HG03175 (cell line): ENCODE measurements at regions not wholly inside any gene's neighbourhood (a gene's known extent, or its start where the extent isn't known, plus 50 kb on each side); places are given as distances from the start of the nearest gene placed in this dataset.

Source experiments
- ATAC-seq: cut with Tn5 transposase; IDR thresholded peaks from one replicate; pipeline ENCODE4 v1.9.1; 2021; ENCODE audit warnings: mild to moderate bottlenecking, moderate library complexity; ENCODE audit not compliant: unreplicated experiment

DNA sequence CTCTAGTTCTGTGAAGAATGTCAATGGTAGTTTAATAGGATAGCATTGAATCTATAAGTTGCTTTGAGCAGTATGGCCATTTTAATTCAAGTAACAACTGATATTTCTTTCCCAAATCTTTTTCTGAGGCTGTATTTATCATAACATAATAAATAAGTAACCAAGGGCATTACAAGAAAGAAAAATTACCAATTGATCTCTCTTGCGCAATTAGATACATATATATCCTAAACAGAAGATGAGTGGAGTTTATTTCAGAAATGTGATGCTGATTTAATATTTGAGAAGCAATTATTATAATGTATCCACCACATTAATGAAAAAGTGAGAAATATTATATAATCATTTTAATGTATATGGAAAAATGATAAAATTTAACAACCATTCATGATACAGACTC is 802.5 kb upstream of the AGA start:
- no peak for ATAC-seq

DNA sequence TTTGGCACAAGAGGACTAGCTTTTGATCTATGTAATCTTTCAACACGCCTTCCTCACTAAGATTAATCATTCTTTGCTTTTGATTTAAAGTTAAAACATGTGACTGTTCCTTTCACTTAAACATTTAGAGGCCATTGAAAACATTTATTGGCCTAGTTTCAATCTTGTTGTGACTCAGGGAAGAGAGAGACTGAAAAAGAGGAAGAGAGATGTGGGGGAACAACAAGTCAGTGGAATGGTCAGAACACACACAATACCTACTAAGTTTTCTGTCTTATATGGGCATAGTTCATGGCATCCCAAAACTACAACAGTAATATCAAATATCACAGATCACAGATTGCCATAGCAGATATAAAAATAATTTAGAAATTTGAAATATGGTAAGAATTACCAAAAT is 812.9 kb upstream of the AGA start:
- no peak for ATAC-seq

DNA sequence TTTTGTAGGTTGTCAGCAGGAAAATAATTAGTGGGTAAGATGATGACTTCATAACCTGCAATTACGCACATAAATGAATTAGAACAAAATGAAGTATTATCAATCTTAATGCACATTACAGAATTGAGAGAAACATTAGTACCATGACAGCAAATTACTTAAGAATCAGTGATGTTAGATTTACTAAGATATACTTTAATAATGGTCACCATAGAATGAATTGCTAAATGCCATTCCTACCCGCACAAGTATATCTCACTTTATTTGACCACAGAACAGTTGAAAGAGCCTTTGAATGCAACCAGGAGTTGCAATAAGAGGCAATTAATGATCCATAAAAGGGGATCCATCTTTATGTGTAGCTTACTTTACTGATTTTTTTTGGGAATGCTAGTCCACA is 816.4 kb upstream of the AGA start:
- no peak for ATAC-seq

DNA sequence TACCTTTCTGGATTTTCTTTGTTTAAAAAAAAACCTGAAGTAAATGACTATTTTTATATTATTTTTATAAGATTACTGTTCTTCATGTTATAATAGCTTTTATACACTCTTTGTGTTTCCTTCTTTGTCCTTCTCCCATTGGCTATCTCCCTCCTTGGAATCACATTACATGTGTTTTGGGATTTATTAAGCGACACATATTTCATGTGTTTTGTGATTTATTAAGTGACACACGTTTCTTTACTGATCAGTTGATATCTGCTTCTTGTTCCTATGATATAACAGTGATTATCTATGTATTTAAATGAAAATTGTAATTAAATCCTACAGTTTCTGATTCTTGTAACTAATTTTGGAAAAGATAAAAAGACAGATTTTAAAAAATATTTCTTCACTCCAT is 817.3 kb upstream of the AGA start:
- ATAC-seq, result no peak

DNA sequence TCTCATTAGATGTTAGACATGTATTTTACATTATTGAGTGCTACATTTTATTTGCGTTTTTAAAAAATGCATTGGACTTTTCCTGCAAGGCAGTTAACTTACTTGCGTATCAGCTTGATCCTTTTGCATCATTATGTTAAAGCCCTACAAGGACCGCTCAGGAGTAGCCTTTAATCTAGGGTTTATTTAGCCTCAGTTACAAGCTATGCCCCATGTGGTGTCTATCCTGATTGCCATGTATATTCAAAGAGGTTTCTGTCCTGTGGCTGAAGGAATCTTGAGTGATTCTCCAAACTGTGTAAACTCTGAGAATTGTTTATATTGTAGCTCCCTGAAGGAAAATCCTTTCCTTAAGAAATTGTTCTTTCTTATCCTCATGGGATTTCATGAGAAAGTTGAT is 821.8 kb upstream of the AGA start:
- ATAC-seq, result no peak

DNA sequence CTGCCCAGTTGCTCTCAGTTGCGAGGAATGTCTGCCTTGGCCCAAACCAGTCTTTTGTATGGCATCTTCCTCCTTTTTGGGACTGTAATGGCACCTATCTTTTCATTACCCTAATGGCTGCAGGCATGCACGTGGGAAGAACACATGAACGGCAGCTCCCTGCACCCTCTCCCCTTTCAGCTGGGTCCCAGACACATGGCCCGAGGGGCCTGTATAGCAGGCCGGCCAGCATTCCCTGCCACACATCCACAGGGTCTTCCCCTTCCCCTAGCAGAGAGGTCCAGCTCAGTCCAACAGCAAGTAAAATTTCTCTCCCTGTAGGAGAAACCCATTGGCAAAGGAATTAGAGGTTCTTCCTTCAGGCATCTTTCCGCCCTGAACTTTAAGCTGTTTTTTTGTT is 829.1 kb upstream of the AGA start:
- no peak for ATAC-seq

DNA sequence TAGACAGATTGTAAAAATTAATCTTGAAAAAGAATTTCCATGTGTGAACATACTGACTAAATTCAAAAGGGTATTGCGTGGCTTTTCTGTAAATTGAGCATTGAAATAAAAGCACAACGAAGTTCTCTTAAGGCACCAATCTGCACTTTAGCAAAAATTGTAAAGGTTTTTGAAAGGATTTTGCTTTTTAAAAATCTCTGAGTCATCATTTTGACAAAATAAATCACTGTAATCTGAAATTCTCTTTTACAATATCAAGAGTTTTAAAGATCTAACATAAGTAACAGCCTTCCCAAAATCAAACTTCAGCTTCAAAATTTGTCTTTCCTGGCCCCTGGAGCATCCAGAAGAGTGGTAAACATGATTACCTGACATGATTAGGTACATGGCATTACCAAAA is 830.9 kb upstream of the AGA start:
- no peak for ATAC-seq

DNA sequence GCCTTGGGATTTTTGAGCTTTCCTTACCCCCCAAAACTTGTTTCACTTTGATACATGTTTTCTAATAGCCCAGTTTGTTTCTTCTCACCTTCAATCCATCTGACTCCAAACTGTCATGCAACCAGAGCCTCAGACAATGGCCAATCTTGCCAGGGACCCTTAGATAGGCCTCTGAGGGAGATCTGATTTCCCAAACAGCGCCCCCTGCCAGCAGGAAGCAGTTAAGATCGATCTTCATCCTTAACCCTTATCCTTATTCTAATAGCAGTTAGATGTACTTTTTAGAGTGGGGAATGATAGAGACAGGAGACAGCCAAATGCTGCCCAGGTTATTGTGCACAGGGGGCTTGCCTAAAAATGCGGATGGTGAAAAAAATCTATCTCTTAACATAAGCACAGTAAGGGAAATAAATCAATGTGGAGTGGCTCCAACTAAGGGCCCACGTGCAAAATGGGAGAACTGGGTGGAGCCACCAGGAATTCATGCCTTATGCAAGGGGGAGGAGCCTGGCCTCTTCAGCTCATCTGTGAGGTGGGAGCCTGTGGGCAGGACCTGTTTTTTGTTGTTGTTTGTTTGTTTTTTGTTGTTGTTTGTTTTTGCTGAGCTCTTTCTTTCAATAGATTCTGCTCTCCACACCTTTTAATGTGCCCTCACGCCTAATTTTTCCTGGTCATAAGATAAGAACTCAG is 833.6 kb upstream of the AGA start:
- no peak for ATAC-seq

DNA sequence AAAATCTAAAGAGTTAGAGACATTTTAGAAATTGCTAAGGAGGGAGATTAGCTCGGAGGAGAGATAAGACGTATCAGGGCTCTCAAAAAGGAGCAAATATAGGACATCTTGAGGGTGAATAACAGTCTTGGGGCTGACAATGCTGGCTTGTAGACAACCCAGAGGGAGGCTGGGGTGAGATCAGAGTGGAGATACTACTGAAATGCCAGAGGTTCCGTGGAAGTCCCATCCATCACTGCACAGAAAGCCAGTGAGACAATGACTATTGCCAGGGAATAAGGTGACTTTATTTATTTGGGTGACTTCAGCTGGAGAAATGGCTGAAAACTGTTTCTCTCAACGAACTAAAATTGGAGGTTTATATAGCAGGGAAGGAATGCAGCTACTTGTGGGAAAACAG is 838.1 kb upstream of the AGA start:
- ATAC-seq, result no peak

DNA sequence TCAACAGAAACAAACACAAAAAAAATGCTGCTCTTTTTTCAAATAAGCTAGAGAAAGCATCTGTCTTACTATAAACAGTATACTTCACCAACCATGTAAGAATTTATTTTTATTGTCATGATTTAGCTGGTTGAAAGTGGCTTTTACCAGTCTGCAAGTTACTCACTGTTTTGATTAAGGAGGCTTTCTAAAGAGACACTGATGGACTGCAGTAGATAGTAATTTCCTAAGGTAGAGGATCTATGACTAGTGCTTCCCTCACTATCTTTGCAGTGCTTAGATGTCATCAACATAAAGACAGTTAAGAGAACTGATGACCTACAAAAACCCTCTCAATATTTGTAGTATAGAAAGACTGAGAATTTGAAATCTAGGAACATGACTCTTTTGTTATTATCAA is 846.2 kb upstream of the AGA start:
- no peak for ATAC-seq

DNA sequence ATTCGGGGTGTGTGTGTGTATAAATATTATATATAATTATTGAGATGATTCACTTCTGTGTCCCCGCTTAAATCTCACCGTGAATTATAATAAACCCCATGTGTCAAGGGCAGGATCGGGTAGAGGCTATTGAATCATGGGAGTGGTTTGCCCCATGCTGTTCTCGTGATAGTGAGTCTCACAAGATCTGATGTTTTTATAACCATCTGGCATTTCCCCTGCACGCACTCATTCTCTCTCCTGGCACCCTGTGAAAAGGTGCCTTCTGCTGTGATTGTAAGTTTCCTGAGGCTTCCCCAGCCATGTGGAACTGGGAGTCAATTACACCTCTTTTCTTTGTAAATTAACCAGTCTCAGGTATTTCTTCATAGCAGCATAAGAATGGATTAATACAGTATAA is 851.4 kb upstream of the AGA start:
- no peak for ATAC-seq

DNA sequence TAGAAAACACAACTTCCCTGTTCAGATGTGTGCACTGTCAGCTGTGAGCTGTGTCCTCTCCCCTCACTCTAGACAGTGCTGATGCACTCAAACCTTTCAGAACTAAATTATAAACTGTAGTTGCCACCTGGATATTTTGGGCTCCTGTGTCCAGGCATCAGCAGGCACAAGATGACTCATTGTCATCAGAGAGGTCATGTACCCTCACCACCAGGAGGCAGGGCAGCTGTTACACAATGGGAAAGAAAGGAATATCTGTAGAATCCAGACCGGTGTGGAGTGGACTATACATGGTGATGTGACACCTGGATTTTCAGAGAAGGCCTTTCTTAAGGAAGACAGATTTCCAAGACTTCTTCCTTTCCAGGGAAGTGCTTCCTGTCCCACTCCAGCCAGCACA is 854.4 kb upstream of the AGA start:
- ATAC-seq, result no peak

DNA sequence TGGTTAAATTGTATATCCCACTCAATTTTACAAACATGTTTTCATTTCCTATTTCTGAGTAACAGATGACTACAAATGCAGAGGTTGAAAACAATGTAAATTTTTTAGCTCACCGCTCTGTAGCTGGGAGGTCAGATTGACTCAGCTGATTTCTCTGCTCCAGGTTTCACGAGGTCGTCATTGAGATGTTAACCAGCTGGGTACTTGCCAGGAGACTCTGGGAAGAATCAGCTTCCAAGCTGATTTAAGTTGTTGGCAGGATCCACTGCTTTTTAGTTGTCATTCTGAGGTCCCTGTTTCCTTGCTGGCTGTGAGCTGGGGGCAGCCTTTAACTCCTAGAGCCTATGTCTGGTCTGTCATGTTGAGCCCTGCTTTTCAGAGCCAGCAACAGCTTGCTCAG is 864.3 kb upstream of the AGA start:
- ATAC-seq, result no peak

DNA sequence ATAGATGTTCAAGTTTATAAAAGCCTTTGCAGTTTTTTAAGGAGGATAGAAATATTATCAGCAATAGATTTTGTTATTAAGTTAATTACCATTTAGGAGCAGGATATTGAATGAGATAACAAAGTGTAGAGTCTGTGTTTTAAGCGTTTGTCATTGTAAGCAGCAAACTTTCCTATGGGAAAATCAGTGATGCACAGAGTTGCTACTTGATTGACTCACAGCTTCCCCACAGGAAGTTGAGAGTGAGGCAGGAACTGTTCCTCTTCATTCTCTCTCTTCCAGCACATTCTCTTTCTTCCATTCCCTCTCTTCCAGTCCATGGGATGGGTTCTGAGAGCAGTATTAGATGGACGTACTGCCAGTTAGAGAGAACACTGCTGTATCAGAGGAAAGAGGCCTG is 867.7 kb upstream of the AGA start:
- ATAC-seq, result no peak

DNA sequence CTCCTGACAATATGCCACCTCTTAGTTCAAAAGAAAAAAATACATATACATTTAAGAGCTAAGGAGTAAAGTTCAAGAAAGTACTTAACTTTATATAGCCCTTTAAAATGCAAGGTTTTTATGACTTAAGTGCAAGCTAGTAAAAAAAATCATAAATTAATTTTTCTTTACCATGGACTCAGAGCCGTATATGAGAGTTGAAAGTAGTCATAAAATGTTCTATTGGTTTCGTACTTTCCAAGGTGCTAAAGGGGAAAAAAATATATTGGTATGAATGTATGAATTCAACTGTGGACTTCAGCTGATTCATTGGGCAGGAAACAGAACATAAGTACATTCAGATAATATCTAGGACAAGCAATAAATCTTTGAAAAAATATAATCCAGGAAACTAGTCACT is 869.8 kb upstream of the AGA start:
- ATAC-seq, result no peak

DNA sequence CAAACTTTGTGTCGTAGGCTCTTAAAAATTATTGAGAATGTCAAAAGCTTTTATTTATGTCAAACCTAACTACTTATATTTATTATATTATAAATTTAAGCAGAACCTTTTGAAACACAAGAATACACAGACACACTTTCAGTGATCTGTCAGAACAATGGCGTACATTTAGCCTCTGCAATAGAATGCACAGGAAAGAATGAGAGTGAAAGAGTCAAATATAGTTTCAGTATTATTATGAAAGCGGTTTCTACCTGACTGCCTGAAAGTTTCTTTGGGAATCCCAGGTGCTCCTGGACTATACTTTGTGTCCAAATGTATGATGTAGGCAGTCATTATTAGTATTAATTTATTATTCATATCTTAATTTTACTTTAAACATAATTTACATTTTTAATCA is 872.0 kb upstream of the AGA start:
- no peak for ATAC-seq

DNA sequence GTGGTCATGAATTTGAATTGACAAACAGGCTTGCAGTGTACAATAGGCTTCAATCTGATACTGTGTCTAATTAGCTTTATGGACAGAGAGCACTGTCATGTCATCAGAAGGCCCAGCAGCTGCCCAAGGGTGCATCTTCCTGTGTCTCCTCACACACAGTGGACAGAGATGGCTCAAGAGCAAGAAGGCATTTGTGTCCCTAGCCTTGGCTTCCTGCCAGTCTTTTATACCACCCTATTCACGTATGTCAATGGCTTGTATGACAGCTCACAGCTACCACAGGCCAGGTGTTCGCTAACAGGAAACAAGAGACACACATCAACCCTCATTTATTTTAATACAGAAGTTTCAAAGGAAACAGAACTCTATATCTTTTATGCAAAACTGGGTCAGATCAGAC is 874.0 kb upstream of the AGA start:
- ATAC-seq, result no peak

DNA sequence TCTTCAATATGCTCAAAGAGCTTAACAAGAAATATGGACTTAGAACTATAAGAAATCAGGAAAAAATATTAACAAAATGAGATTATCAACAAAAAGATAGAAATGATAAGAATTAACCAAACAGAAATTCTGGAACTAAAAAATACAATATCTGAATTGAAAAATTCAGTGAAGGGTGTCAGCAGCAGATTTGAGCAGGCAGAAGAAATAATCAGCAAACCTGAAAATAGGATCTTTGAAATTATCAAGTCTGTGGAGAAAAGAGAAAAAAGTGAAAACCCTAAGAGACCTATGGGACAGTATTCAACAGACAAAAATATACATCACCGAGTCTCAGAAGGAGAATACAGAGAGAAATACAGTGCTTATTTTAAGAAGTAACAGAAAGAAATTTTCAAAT is 877.8 kb upstream of the AGA start:
- no peak for ATAC-seq

DNA sequence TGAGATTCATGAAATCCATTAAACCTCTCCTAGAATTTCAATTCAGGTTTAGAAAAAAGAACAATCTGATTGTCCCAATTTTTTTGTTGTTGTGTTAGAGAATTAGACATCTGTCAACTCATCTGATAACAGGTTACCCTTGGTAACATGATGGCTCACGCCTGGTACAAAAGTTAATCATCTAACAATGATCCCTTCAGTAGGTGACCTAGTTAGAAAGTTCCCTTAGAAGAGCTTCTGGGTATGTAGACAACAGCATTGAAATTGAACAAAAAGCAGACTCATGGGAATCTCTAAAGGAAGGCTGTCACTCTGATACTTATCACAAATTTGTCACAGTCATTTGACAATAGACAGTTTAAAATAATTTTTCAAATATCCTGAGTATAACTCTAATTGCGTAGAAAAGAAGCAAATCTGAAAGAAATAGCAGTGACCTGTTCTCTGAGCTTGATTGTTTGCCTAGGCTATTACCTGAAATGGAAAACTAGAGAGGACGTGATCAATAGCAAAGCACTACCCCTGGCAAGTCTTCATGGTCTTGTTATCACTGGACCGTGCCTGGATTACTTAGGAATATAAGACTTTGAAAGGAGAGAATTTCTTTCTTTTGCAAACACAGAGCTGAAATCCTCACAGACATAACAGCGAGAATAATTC is 880.4 kb upstream of the AGA start:
- ATAC-seq, result no peak

DNA sequence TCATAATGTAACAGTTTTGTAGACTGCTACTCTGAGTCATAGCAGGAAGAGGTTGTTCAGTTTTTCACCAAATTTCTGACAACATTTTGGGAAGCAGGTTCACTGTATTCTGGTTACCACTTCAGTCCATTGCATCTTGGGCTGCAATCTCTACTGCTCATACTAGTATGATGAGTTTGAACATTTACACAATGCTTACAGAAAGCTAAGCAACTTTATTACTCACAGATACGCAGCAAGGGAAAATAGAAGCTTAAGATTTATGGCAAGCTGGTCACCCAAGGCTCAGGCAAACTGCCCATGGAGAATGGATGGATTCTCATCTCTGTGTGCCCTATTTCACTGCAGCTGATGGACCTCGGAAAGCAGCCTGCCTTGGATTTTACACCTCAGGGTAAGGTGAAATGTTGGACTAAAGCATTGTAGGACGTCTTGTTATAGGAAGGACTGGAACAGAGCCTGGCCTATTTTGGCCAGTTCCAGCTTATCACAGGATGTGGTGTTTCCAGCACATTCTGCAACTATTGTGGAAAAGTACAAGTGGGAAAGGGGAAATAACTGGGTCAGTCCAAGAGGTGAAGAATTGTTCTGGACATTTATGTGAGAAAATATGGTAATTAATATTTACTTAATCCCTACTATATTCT is 887.1 kb upstream of the AGA start:
- no peak for ATAC-seq

DNA sequence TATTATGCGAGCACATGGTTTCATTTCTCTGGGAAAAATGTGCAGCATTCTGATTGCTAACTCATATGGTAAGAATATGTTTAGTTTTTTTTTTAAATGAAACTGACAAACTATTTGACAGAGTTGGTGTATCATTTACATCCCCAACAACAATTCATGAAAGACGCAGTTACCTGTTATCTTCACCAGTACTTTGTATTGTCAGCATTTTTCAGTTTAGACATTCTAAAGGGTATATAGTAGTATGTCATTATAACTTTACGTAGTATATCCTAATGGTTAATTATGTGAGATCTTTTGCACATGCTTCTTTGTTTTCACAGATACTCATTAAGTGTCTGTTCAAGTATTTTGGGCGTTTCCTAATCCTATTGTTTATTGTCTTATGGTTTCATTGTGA is 891.1 kb upstream of the AGA start:
- ATAC-seq, result no peak

DNA sequence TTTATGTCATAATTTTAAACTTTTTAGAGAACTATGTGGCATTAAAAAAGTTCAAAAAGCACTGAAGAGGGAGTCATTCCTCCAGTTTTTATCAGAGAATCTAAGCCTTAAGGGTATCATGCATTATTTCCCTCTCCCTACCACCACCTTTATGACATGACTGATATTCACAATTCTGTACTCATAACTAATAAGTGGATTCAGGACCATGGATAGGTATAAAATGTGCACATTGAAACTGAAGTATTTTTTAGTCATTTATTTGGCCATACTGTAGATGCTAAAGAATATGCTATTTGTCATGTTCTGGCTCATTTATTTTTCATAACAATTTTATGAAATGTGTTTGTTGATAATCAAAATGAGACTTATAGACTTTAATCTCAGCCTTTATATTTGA is 897.5 kb upstream of the AGA start:
- ATAC-seq, result no peak

DNA sequence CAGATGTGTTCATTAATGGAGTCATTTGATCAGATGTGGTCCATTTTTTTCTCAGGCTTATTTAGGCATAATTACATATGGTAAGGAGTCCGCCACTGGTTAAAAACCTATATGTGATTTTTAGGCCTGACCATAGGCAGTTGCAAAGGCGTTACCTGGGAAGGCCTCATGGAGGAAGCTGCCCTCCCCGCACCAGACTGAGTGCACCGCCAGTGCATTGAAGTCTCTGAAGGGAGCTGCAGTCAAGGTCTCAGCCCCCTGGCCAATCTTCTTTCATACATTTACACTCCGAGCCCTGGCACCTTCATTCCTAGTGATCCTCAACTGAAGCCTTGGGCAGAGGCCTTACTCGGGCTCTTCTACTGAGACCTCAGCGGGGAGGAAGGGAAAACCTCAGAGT is 898.2 kb upstream of the AGA start:
- ATAC-seq, result no peak
